Activated CD4-positive, alpha-beta T cell treated with anti-CD3 and anti-CD28 coated beads, Interleukin-2, amount 10 ng/mL, durations not matched to agents 24 days and 14 days (primary cell): ENCODE measurements at regions not wholly inside any gene's neighbourhood (a gene's known extent, or its start where the extent isn't known, plus 50 kb on each side); places are given as distances from the start of the nearest gene placed in this dataset.
"Not testable (repeated sequence)": the region's sequence is repeated elsewhere in the genome, so short reads cannot be mapped to it uniquely, and the experiment has no call there.

Experiments
- DNase-seq: peaks from one replicate; pipeline ENCODE4 v3.0.0; 2022
- H3K27ac Mint-ChIP-seq: one replicate; pipeline ENCODE4 v1.8.0; 2022; ENCODE audit warnings: mild to moderate bottlenecking, mixed read lengths
- H3K27me3 Mint-ChIP-seq: one replicate; pipeline ENCODE4 v1.8.0; 2022; ENCODE audit warnings: mixed read lengths
- H3K36me3 Mint-ChIP-seq: one replicate; pipeline ENCODE4 v1.8.0; 2022; ENCODE audit warnings: low read depth, mild to moderate bottlenecking, mixed read lengths
- H3K4me1 Mint-ChIP-seq: one replicate; pipeline ENCODE4 v1.8.0; 2021; ENCODE audit warnings: mixed read lengths
- H3K4me3 Mint-ChIP-seq: one replicate; pipeline ENCODE4 v1.8.0; 2022; ENCODE audit warnings: mild to moderate bottlenecking, moderate library complexity, mixed read lengths
- H3K9me3 Mint-ChIP-seq: one replicate; pipeline ENCODE4 v1.8.0; 2021; ENCODE audit warnings: mixed read lengths
- intact Hi-C: fragments of 100-400 bp; cut with micrococcal nuclease; formaldehyde crosslinking; loops from one replicate; pipeline ENCODE4 v1.15.1; 2023

DNA sequence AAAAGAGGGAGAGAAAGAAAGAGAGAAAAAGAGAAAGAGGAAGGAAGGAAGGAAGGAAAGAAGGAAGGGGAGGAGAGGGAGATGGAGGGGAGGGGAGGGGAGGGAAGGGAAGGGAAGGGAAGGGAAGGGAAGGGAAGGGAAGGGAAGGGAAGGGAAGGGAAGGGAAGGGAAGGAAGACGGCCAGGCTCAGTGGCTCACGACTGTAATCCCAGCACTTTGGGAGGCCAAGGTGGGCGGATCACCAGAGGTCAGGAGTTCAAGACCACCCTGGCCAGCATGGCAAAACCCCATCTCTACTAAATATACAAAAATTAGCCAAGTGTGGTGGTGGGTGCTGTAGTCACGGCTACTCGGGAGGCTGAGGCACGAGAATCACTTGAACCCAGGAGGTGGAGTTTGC is 64.8 kb downstream of the RPS15A start:
- H3K4me3 Mint-ChIP-seq, result not testable (repeated sequence)
- DNase-seq, result peak; percentile 23

GRCh38 chr16:18719978-18720377 is 70.2 kb downstream of the RPS15A start:
- H3K27ac Mint-ChIP-seq, H3K9me3 Mint-ChIP-seq, intact Hi-C loops, H3K36me3 Mint-ChIP-seq, H3K4me1 Mint-ChIP-seq, H3K27me3 Mint-ChIP-seq, H3K4me3 Mint-ChIP-seq: not testable (repeated sequence)
- peak; percentile 19 for DNase-seq

More for the DNA sequence above, 64.8 kb downstream of the RPS15A start:
- H3K4me1 Mint-ChIP-seq, H3K27ac Mint-ChIP-seq, H3K27me3 Mint-ChIP-seq, intact Hi-C loops, H3K36me3 Mint-ChIP-seq, H3K9me3 Mint-ChIP-seq: not testable (repeated sequence)

DNA sequence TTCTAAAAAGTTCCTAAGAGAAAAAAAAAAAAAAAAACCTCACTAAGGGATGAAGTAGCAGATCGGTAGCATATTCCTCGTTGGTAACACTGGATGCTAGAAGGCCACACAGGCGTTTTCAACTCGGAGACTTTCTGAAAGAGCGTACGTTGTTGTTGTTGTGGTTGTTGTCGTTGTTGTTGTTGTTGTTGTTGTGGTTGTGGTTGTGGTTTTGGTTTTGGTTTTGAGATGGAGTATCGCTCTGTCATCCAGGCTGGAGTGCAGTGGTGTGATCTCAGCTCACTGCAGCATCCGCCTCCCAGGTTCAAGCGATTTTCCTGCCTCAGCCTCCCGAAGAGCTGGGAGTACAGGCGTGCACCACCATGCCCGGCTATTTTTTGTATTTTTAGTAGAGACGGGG is 77.6 kb downstream of the RPS15A start:
- DNase-seq, result peak; percentile 28
- H3K36me3 Mint-ChIP-seq, intact Hi-C loops, H3K4me1 Mint-ChIP-seq, H3K9me3 Mint-ChIP-seq, H3K27ac Mint-ChIP-seq, H3K4me3 Mint-ChIP-seq, H3K27me3 Mint-ChIP-seq: not testable (repeated sequence)

DNA sequence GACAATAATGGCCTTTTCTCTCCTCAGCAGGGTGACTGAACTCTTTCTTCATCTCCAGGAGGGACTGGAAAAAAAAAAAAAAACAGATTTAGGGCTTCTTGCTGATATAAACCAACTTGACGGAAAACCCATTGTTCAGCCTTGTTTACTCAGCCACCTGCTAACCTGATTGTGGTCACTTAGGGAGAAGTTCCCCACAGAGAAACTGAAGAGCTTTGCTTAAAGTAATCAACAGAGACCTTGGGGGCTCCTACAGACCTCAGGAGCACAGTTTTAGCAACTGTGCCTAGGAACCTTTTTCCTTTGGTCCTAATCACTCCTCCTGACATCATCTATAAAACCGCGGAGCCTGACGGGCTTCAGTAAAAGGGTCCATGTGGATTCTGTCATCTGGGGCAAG is 79.5 kb downstream of the RPS15A start:
- H3K27me3 Mint-ChIP-seq, H3K36me3 Mint-ChIP-seq, H3K9me3 Mint-ChIP-seq, H3K4me3 Mint-ChIP-seq, H3K4me1 Mint-ChIP-seq, DNase-seq, H3K27ac Mint-ChIP-seq, intact Hi-C loops: not testable (repeated sequence)

DNA sequence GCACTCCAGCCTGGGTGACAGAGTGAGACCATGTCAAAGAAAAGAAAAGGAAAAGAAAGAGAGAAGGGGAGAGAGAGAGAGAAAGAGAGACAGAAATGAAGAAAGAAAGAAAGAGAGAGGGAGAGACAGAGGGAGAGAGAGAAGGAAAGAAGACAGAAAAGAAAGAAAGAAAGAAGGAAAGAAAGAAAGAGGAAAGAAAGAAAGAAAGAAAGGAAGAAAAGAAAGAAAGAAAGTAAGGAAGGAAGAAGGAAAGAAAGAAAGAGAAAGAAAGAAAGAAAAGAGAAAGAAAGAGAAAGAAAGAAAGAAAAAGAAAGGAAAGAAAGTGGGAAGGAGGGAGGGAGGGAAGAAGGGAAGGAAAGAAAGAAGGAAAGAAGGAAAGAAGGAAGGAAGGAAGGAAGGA is 88.9 kb downstream of the RPS15A start:
- intact Hi-C loops, H3K9me3 Mint-ChIP-seq, H3K4me1 Mint-ChIP-seq: not testable (repeated sequence)

GRCh38 chr16:18696029-18696428 is 94.1 kb downstream of the RPS15A start:
- not testable (repeated sequence) for H3K27me3 Mint-ChIP-seq, H3K9me3 Mint-ChIP-seq

More for the DNA sequence above, 88.9 kb downstream of the RPS15A start:
- H3K36me3 Mint-ChIP-seq, H3K27ac Mint-ChIP-seq, DNase-seq, H3K27me3 Mint-ChIP-seq, H3K4me3 Mint-ChIP-seq: not testable (repeated sequence)

GRCh38 chr16:18686079-18686968 is 103.8 kb downstream of the RPS15A start:
- intact Hi-C loops, DNase-seq, H3K36me3 Mint-ChIP-seq, H3K27ac Mint-ChIP-seq, H3K4me3 Mint-ChIP-seq, H3K9me3 Mint-ChIP-seq, H3K4me1 Mint-ChIP-seq, H3K27me3 Mint-ChIP-seq: not testable (repeated sequence)

More at GRCh38 chr16:18696029-18696428, 94.1 kb downstream of the RPS15A start:
- intact Hi-C loops, H3K4me1 Mint-ChIP-seq, H3K36me3 Mint-ChIP-seq, H3K27ac Mint-ChIP-seq, H3K4me3 Mint-ChIP-seq, DNase-seq: not testable (repeated sequence)

- H3K4me1 Mint-ChIP-seq, H3K4me3 Mint-ChIP-seq, H3K27ac Mint-ChIP-seq, H3K36me3 Mint-ChIP-seq, H3K27me3 Mint-ChIP-seq, DNase-seq, H3K9me3 Mint-ChIP-seq, intact Hi-C loops: not testable (repeated sequence)
Measured at GRCh38 chr16:18645784-18646183, 83.9 kb upstream of the NOMO2 start.

GRCh38 chr16:18636928-18637327 is 75.0 kb upstream of the NOMO2 start:
- H3K9me3 Mint-ChIP-seq, H3K36me3 Mint-ChIP-seq, intact Hi-C loops, H3K27me3 Mint-ChIP-seq, DNase-seq, H3K27ac Mint-ChIP-seq, H3K4me3 Mint-ChIP-seq, H3K4me1 Mint-ChIP-seq: not testable (repeated sequence)

DNA sequence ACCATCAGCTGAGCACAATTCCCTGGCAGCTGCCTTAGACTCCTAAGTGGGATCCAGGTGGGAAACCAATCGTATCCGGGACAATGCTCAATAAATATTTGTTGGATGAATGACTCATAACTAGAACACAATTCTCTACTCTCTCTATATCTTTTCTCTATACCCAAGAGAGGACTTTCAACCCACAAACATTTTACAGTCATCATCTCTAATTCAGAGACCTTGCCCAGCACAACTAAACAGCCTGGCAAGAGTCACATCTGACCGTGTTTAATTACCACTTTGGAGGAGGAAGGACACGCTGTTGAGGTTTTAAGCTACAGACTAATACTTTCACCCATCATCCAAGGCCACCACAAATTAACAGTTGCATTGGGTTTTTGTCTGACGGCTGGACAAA is 74.3 kb upstream of the NOMO2 start:
- intact Hi-C loops, H3K4me3 Mint-ChIP-seq, H3K36me3 Mint-ChIP-seq, H3K27ac Mint-ChIP-seq, H3K27me3 Mint-ChIP-seq, DNase-seq, H3K4me1 Mint-ChIP-seq, H3K9me3 Mint-ChIP-seq: not testable (repeated sequence)

DNA sequence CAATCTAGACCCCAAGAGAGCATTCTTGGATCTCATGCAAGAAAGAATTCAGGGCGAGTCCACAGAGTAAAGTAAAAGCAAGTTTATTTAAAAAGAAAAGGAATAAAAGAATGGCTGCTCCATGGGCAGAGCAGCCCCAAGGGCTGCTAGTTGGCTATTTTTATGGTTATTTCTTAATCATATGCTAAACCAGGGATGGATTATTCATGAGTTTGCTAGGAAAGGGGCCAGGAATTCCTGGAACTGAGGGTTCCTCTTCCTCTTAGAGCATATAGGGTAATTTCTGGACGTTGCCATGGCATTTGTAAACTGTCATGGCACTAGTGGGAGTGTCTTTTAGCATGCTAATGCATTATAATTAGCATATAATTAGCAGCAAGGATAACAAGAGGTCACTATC is 73.1 kb upstream of the NOMO2 start:
- intact Hi-C loops, H3K4me3 Mint-ChIP-seq, DNase-seq, H3K9me3 Mint-ChIP-seq, H3K4me1 Mint-ChIP-seq, H3K27ac Mint-ChIP-seq, H3K27me3 Mint-ChIP-seq, H3K36me3 Mint-ChIP-seq: not testable (repeated sequence)

- not testable (repeated sequence) for H3K27me3 Mint-ChIP-seq
Measured at GRCh38 chr16:18631713-18632112, 69.8 kb upstream of the NOMO2 start.

DNA sequence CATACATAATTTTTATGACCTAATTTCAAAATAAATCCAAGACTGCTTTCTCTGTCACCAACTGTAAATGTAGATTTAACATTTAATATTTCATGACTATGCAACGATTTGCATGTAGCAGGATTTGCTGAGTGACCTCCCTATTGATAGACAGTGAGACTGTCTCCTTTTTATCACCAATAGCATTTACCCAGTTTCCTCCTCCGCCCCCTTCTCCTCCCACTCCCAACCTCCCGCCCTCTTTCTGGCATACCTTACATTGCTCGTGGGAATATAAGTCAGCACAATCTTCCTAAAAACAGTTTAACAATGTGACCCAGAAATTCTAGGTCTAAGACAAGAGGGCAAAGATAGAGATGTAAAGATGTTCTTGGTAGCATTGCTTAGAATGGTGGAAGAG is 55.1 kb upstream of the NOMO2 start:
- intact Hi-C loops, H3K9me3 Mint-ChIP-seq, H3K4me3 Mint-ChIP-seq, H3K36me3 Mint-ChIP-seq, H3K27ac Mint-ChIP-seq, H3K27me3 Mint-ChIP-seq, H3K4me1 Mint-ChIP-seq, DNase-seq: not testable (repeated sequence)

More at GRCh38 chr16:18631713-18632112, 69.8 kb upstream of the NOMO2 start:
- H3K4me3 Mint-ChIP-seq, H3K4me1 Mint-ChIP-seq, H3K36me3 Mint-ChIP-seq, DNase-seq, H3K27ac Mint-ChIP-seq, H3K9me3 Mint-ChIP-seq, intact Hi-C loops: not testable (repeated sequence)

DNA sequence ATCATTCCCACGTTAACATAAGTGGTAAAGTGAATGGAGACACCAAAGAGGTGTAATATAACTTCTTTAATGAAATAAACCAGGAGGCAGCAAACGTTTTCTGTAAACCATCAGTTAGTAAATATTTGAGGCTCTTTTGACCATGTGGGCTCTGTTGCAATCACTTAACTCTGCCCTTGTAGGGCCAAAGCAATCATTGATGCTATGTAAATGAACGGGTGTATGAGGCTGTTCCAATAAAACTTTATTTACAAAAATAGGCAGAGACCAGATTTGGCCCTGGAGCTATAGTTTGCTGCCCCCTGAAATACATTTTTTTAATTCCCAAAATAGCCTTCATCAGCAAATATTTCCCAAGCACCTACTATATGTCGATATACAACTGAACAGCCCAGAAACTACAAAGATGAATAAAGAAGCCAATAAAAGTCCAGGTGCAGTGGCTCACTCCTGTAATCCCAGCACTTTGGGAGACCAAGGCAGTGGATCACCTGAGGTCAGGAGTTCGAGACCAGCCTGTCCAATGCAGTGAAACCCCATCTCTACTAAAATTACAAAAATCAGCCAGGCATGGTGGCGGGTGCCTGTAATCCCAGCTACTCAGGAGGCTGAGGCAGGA is 54.3 kb upstream of the NOMO2 start:
- H3K9me3 Mint-ChIP-seq, H3K27ac Mint-ChIP-seq, H3K36me3 Mint-ChIP-seq, intact Hi-C loops, H3K4me1 Mint-ChIP-seq, H3K27me3 Mint-ChIP-seq, H3K4me3 Mint-ChIP-seq, DNase-seq: not testable (repeated sequence)
